A549 (cell line): ENCODE measurements at regions not wholly inside any gene's neighbourhood (a gene's known extent, or its start where the extent isn't known, plus 50 kb on each side); places are given as distances from the start of the nearest gene placed in this dataset.

Source experiments
- ATOH8 ChIP-seq: fragments of 250-450 bp; sonication (Bioruptor Pico); IDR thresholded peaks from 2 replicates; pipeline ENCODE4 v1.5.0; 2020; ENCODE audit warnings: low read depth, mild to moderate bottlenecking, moderate library complexity
- CBX2 ChIP-seq: fragments of 200-600 bp; sonication (generic); IDR thresholded peaks from 2 replicates; pipeline ENCODE4 v1.6.1; 2016; ENCODE audit warnings: low read depth, mild to moderate bottlenecking, borderline replicate concordance
- CHD2 ChIP-seq: fragments of 150-350 bp; IDR thresholded peaks from 2 replicates; pipeline ENCODE4 v1.6.1; 2014; ENCODE audit warnings: low read length; ENCODE audit not compliant: partially characterized antibody
- E2F6 ChIP-seq: IDR thresholded peaks from 2 replicates; pipeline ENCODE4 v1.6.1; 2012; ENCODE audit warnings: low read depth, borderline replicate concordance
- EHMT2 ChIP-seq: fragments of 200-600 bp; sonication (generic); IDR thresholded peaks from 2 replicates; pipeline ENCODE4 v1.6.1; 2016; ENCODE audit warnings: antibody characterized with exemption, low read depth, mild to moderate bottlenecking, moderate library complexity
- EP300 ChIP-seq, 2 experiments: fragments of >200 bp; sonication (Bioruptor Twin); formaldehyde crosslinking; IDR thresholded peaks; 2 replicates in 1 of 2; 3 replicates in 1 of 2; pipeline ENCODE4 v1.6.1; 2016 to 2017
- ESRRA ChIP-seq: fragments of 150-350 bp; IDR thresholded peaks from 2 replicates; pipeline ENCODE4 v1.6.1; 2014; ENCODE audit warnings: mild to moderate bottlenecking, low read length, borderline replicate concordance
- FOXS1 ChIP-seq: fragments of 250-450 bp; sonication (Bioruptor Pico); IDR thresholded peaks from 2 replicates; pipeline ENCODE4 v1.5.0; 2020; ENCODE audit warnings: mild to moderate bottlenecking, moderate library complexity
- GATA3 ChIP-seq: IDR thresholded peaks from 2 replicates; pipeline ENCODE4 v1.6.1; 2012; ENCODE audit warnings: borderline replicate concordance
- HOXA7 ChIP-seq: fragments of 250-450 bp; sonication (Bioruptor Pico); IDR thresholded peaks from 2 replicates; pipeline ENCODE4 v1.5.0; 2020; ENCODE audit warnings: mild to moderate bottlenecking, moderate library complexity
- HOXB13 ChIP-seq: fragments of 250-450 bp; sonication (Bioruptor Pico); IDR thresholded peaks from 2 replicates; pipeline ENCODE4 v1.5.0; 2020; ENCODE audit warnings: low read depth, mild to moderate bottlenecking, moderate library complexity
- MAFK ChIP-seq: fragments of 450-650 bp; IDR thresholded peaks from 2 replicates; pipeline ENCODE4 v1.6.1; 2014; ENCODE audit not compliant: partially characterized antibody
- MAX ChIP-seq: IDR thresholded peaks from 2 replicates; pipeline ENCODE4 v1.6.1; 2012
- MAZ ChIP-seq: fragments of 150-350 bp; IDR thresholded peaks from 2 replicates; pipeline ENCODE4 v1.6.1; 2014; ENCODE audit warnings: antibody characterized with exemption, low read depth, low read length, borderline replicate concordance
- MYC ChIP-seq: IDR thresholded peaks from 2 replicates; pipeline ENCODE4 v1.6.1; 2012; ENCODE audit warnings: mild to moderate bottlenecking, inconsistent platforms, low read length, improper control_type of control experiment, borderline replicate concordance
- NFE2L2 ChIP-seq: fragments of 150-350 bp; conservative IDR thresholded peaks from 2 replicates; pipeline ENCODE4 v1.6.1; 2014; ENCODE audit warnings: low read length
- NR3C1 ChIP-seq: fragments of >200 bp; sonication (Bioruptor Twin); formaldehyde crosslinking; IDR thresholded peaks from 3 replicates; pipeline ENCODE4 v1.6.1; 2017
- PBX3 ChIP-seq: IDR thresholded peaks from 2 replicates; pipeline ENCODE4 v1.6.1; 2012
- POLR2A ChIP-seq: IDR thresholded peaks from 2 replicates; pipeline ENCODE4 v1.6.1; 2012; ENCODE audit warnings: mild to moderate bottlenecking, low read length
- POLR2AphosphoS2 ChIP-seq: conservative IDR thresholded peaks from 2 replicates; pipeline ENCODE4 v1.6.1; 2012; ENCODE audit warnings: low read length, improper control_type of control experiment, inconsistent platforms
- RAD21 ChIP-seq, 2 experiments: fragments of >200 bp in 1 of 2; sonication (Bioruptor Twin) in 1 of 2; formaldehyde crosslinking in 1 of 2; IDR thresholded peaks in 1 of 2; conservative IDR thresholded peaks in 1 of 2; 2 replicates in 1 of 2; 3 replicates in 1 of 2; pipeline ENCODE4 v1.6.1; 2012 to 2018; ENCODE audit warnings: inconsistent platforms in 1 of 2
- RFX5 ChIP-seq: fragments of 450-650 bp; IDR thresholded peaks from 2 replicates; pipeline ENCODE4 v1.7.1; 2014; ENCODE audit warnings: antibody characterized with exemption, mild to moderate bottlenecking, moderate library complexity
- ZC3H11A ChIP-seq: fragments of 450-650 bp; IDR thresholded peaks from 2 replicates; pipeline ENCODE4 v1.6.1; 2014; ENCODE audit warnings: antibody characterized with exemption, mild to moderate bottlenecking
- ZFP36 ChIP-seq: fragments of 450-650 bp; IDR thresholded peaks from 2 replicates; pipeline ENCODE4 v1.6.1; 2014; ENCODE audit warnings: borderline replicate concordance; ENCODE audit not compliant: partially characterized antibody
- ZNF302 ChIP-seq: fragments of 250-450 bp; sonication (Bioruptor Pico); IDR thresholded peaks from 2 replicates; pipeline ENCODE4 v1.9.0; 2021; ENCODE audit warnings: inconsistent platforms, mild to moderate bottlenecking, moderate library complexity
- ZSCAN20 ChIP-seq: fragments of 250-450 bp; sonication (Bioruptor Pico); IDR thresholded peaks from 2 replicates; pipeline ENCODE4 v1.8.0; 2022; ENCODE audit warnings: mild to moderate bottlenecking, moderate library complexity
- TF ChIP-seq, protein P1 (sequence below): fragments of 250-450 bp; sonication (Bioruptor Pico); IDR thresholded peaks from 2 replicates; pipeline ENCODE4 v1.5.0; 2021; ENCODE audit warnings: mild to moderate bottlenecking, moderate library complexity, borderline replicate concordance
- TF ChIP-seq, protein P2 (sequence below): fragments of 450-650 bp; IDR thresholded peaks from 2 replicates; pipeline ENCODE4 v1.6.1; 2014; ENCODE audit warnings: antibody characterized with exemption

DNA sequence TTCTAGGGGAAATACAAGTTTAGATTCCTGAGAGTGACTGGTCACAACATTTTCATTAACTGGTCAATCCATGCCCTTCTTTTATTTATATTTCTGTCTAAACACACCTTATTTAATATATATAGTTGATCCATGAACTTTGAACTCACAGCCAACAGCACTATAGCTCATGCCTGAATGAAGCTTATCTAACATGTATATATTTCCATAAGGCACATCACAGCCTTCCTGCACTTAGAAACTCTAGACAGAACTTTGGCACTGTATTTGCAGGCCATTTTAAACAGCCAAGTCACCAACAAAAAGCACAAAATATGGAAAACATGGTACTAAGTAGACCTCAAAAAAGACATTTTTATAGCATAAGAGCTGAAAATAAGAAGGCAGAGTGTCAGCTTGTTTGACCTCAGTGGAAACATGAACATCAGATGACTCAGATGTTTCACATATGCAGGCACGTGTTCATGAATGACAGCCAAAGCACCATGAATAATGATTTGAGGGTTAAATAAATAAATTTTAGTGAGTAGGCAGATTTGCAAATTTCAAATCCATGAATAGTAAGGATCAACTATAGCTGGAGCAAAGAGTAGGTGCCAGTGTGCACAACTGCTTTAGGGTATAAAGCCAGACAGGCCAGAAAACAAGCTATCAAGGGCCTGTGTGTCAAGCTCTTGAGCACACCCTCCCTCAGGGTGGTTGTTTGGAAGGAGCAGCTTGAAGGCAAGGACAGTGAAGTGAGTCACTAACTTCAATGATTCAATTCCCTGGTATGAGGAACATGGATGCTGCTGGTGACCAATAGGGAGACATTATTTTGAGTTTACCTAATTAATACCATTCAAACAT, 88.9 kb upstream of the NT5E start (continued):
- TF ChIP-seq PBX3: no peak
- TF ChIP-seq MAX: peak; percentile 83
- no peak for TF ChIP-seq MYC
- no peak for TF ChIP-seq ZFP36
- TF ChIP-seq ZSCAN20 (CRISPR knock-in tag): no peak
- TF ChIP-seq EHMT2: no peak
- TF ChIP-seq FOXS1 (CRISPR knock-in tag): 0 out of 2 replicates have a peak, but pooled peaks have one; percentile 36
- no peak for TF ChIP-seq CHD2
- TF ChIP-seq NR3C1: no peak
- TF ChIP-seq MAZ: no peak
- TF ChIP-seq POLR2AphosphoS2: no peak
- TF ChIP-seq POLR2A: no peak
- no peak for TF ChIP-seq ESRRA
- no peak for TF ChIP-seq CBX2
- TF ChIP-seq ZNF302 (CRISPR knock-in tag): no peak
- TF ChIP-seq MAFK: peak; percentile 68
- TF ChIP-seq NFE2L2: no peak
- TF ChIP-seq GATA3: no peak; the same call in 1 of the 2 replicates
- TF ChIP-seq EP300 (IDR thresholded peaks at IDR 0.05): no peak
- TF ChIP-seq, protein P1, sequence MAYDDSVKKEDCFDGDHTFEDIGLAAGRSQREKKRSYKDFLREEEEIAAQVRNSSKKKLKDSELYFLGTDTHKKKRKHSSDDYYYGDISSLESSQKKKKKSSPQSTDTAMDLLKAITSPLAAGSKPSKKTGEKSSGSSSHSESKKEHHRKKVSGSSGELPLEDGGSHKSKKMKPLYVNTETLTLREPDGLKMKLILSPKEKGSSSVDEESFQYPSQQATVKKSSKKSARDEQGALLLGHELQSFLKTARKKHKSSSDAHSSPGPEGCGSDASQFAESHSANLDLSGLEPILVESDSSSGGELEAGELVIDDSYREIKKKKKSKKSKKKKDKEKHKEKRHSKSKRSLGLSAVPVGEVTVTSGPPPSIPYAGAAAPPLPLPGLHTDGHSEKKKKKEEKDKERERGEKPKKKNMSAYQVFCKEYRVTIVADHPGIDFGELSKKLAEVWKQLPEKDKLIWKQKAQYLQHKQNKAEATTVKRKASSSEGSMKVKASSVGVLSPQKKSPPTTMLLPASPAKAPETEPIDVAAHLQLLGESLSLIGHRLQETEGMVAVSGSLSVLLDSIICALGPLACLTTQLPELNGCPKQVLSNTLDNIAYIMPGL: no peak
- TF ChIP-seq ZC3H11A: no peak
- TF ChIP-seq E2F6: peak; percentile 65; the same call in 1 of the 2 replicates
- no peak for TF ChIP-seq HOXA7 (CRISPR knock-in tag)
- TF ChIP-seq RAD21 (conservative IDR thresholded peaks at IDR 0.05 in 1 of 2, IDR thresholded peaks at IDR 0.05 in 1 of 2): peak in 1 of 2 experiments; percentile 5; a peak in 2 of 5 replicates
- TF ChIP-seq ATOH8 (CRISPR knock-in tag): no peak
- TF ChIP-seq, protein P2, sequence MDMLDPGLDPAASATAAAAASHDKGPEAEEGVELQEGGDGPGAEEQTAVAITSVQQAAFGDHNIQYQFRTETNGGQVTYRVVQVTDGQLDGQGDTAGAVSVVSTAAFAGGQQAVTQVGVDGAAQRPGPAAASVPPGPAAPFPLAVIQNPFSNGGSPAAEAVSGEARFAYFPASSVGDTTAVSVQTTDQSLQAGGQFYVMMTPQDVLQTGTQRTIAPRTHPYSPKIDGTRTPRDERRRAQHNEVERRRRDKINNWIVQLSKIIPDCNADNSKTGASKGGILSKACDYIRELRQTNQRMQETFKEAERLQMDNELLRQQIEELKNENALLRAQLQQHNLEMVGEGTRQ: peak; percentile 62
- no peak for TF ChIP-seq RFX5
- TF ChIP-seq HOXB13 (CRISPR knock-in tag): no peak
